AG09309 (cell line): ENCODE measurements at regions not wholly inside any gene's neighbourhood (a gene's known extent, or its start where the extent isn't known, plus 50 kb on each side); places are given as distances from the start of the nearest gene placed in this dataset.

Experiments used
- DNase-seq: peaks from one replicate; pipeline ENCODE4 v3.0.0-alpha.2; 2010; ENCODE audit warnings: low read depth
- H3K4me3 ChIP-seq: 2 replicates; pipeline ENCODE4 v1.5.1; 2011; ENCODE audit warnings: mild to moderate bottlenecking, low read depth, low read length, moderate library complexity; ENCODE audit not compliant: control insufficient read depth
- CTCF ChIP-seq: IDR thresholded peaks from 2 replicates; pipeline ENCODE4 v1.5.1; 2011; ENCODE audit warnings: mild to moderate bottlenecking, low read depth, low read length, inconsistent platforms; ENCODE audit not compliant: insufficient read depth, control insufficient read depth; ENCODE audit errors: missing control alignments

- TF ChIP-seq CTCF: no peak
- DNase-seq: no peak
- H3K4me3 ChIP-seq: no peak overlapping the region
Measured at GRCh38 chr1:217180443-217180842, 450.4 kb downstream of the GPATCH2 start.

- no peak for TF ChIP-seq CTCF
- no peak for DNase-seq
Measured at GRCh38 chr1:217164403-217164802, 441.2 kb upstream of the ESRRG start.

GRCh38 chr1:217153361-217153760 lies 430.1 kb upstream of the ESRRG start:
- TF ChIP-seq CTCF: no peak
- no peak overlapping the region for H3K4me3 ChIP-seq

More at GRCh38 chr1:217164403-217164802, 441.2 kb upstream of the ESRRG start:
- no peak overlapping the region for H3K4me3 ChIP-seq

GRCh38 chr1:217150366-217150765 lies 427.1 kb upstream of the ESRRG start:
- no peak overlapping the region for H3K4me3 ChIP-seq
- no peak for TF ChIP-seq CTCF
- DNase-seq: no peak

More at GRCh38 chr1:217153361-217153760, 430.1 kb upstream of the ESRRG start:
- no peak for DNase-seq

- no peak overlapping the region for H3K4me3 ChIP-seq
- TF ChIP-seq CTCF: no peak
- DNase-seq: no peak
Measured at GRCh38 chr1:217149791-217150190, 426.6 kb upstream of the ESRRG start.

GRCh38 chr1:217141711-217142110 lies 418.5 kb upstream of the ESRRG start:
- no peak for DNase-seq
- no peak overlapping the region for H3K4me3 ChIP-seq
- TF ChIP-seq CTCF: no peak
